ENCODE measurements at regions not wholly inside any gene's neighbourhood (a gene's known extent, or its start where the extent isn't known, plus 50 kb on each side); places are given as distances from the start of the nearest gene placed in this dataset.

GRCh38 chr16:5578980-5579379 is 481.4 kb upstream of the EEF2KMT start:
- TF ChIP-seq CTCF (IDR thresholded peaks at IDR 0.05) (no peak), POLR2A (IDR thresholded peaks at IDR 0.05) (no peak), EP300 (IDR thresholded peaks at IDR 0.05) (no peak), POLR2AphosphoS5 (IDR thresholded peaks at IDR 0.05) (no peak)
